Lung (tissue), 11 donors: ENCODE measurements at regions not wholly inside any gene's neighbourhood (a gene's known extent, or its start where the extent isn't known, plus 50 kb on each side); places are given as distances from the start of the nearest gene placed in this dataset.
A peak's percentile ranks its signal among the peaks of the same experiment; 100 is the strongest.

ENCODE experiments used
- ATAC-seq: fragments of 200-7000 bp; cut with Tn5 transposase; one replicate; pipeline ENCODE4 v1.9.1; 2020; ENCODE audit warnings: moderate number of reproducible peaks; ENCODE audit not compliant: insufficient read depth, low FRiP score
- DNase-seq, 3 donors: peaks; one replicate each; pipeline ENCODE4 v3.0.0-alpha.2; 2013 to 2017
- H3K27ac ChIP-seq, 2 donors: one replicate each; pipeline ENCODE4 v1.5.1; 2013; ENCODE audit warnings: mild to moderate bottlenecking in 2 of 2, moderate library complexity in 2 of 2, control low read depth in 1 of 2, inconsistent platforms in 1 of 2, low read depth in 1 of 2, low read length in 1 of 2
- H3K27me3 ChIP-seq, 3 donors: one replicate each; pipeline ENCODE4 v1.5.1; 2013; ENCODE audit warnings: low read length in 2 of 3; ENCODE audit not compliant: control insufficient read depth in 3 of 3, insufficient read depth in 3 of 3
- H3K36me3 ChIP-seq, 4 donors: one replicate each; pipeline ENCODE4 v1.5.1; 2013; ENCODE audit warnings: low read length in 4 of 4, mild to moderate bottlenecking in 1 of 4, moderate library complexity in 1 of 4; ENCODE audit not compliant: control insufficient read depth in 4 of 4, insufficient read depth in 4 of 4
- H3K4me1 ChIP-seq, 5 donors: one replicate each; pipeline ENCODE4 v1.5.1; 2013; ENCODE audit warnings: low read length in 5 of 5, mild to moderate bottlenecking in 2 of 5, moderate library complexity in 1 of 5; ENCODE audit not compliant: control insufficient read depth in 5 of 5, insufficient read depth in 5 of 5
- H3K4me3 ChIP-seq: one replicate; pipeline ENCODE4 v1.5.1; 2013; ENCODE audit warnings: mild to moderate bottlenecking, control low read depth, moderate library complexity
- H3K9ac ChIP-seq, 2 donors: one replicate each; pipeline ENCODE4 v1.5.1; 2013; ENCODE audit warnings: low read length in 2 of 2, control low read depth in 1 of 2; ENCODE audit not compliant: insufficient read depth in 1 of 2
- H3K9me3 ChIP-seq, 4 donors: one replicate each; pipeline ENCODE4 v1.5.1; 2013; ENCODE audit warnings: low read length in 3 of 4, mild to moderate bottlenecking in 1 of 4, moderate library complexity in 1 of 4; ENCODE audit not compliant: control insufficient read depth in 4 of 4, insufficient read depth in 3 of 4
- WGBS, 2 donors: extraction: QIAGEN DNeasy Blood & Tissue Kit; methylation state at CpG; one replicate each; pipeline ENCODE4 v1.1.7; 2013; 5-methylcytosine and 5-hydroxymethylcytosine counted together
- TF ChIP-seq, protein P1 (sequence below): IDR thresholded peaks from 2 replicates; pipeline ENCODE4 v1.5.1; 2012; ENCODE audit warnings: mild to moderate bottlenecking; ENCODE audit errors: control extremely low read depth, extremely low read depth
- donor health status: control.
- donor health status: control.
- donor health status: Bipolar disorder and iron deficiency.
- donor health status: healthy.
- donor health status: DM: yes; HTN: yes; CAD: no.

DNA sequence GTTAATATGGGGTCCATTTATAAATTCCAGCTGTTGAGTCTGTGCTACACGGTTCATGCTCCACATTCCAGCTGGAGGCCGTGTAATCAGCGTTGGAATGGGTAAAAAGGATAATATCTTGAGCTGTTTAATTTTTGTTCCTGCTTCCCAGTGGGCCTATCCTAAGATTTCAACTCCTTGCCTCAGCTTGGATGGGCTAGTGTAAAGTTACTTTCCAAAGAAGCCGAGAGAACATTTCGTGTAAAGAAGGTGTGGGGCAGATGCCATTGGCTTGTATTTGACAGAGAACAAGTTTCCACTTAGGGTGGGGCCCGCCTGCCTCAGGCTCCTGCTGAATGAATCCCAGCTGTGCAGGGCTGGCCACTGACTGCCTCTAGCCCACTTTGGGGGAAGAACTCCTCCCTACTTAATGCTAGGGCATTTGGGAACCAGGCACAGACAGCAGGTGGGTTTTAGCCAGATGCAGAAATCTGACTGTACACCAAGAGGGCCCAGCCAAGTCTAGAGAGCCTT lies 125.9 kb upstream of the LYZL2 start:
- ATAC-seq (no peak), DNase-seq (peak in 2 of 3 donors; percentile 40 to 57)
- Histone ChIP-seq H3K27ac (no peak overlapping the region), H3K9me3 (no peaks in the 10 kb centered on the region), H3K9ac (no peak overlapping the region), H3K36me3 (no peaks in the 10 kb centered on the region), H3K4me3 (no peak overlapping the region), H3K4me1 (peaks cover 0 to 9% (median 0%) of the 10 kb centered on the region in 5 donors), H3K27me3 (no peaks in the 10 kb centered on the region)
- TF ChIP-seq, protein P1, sequence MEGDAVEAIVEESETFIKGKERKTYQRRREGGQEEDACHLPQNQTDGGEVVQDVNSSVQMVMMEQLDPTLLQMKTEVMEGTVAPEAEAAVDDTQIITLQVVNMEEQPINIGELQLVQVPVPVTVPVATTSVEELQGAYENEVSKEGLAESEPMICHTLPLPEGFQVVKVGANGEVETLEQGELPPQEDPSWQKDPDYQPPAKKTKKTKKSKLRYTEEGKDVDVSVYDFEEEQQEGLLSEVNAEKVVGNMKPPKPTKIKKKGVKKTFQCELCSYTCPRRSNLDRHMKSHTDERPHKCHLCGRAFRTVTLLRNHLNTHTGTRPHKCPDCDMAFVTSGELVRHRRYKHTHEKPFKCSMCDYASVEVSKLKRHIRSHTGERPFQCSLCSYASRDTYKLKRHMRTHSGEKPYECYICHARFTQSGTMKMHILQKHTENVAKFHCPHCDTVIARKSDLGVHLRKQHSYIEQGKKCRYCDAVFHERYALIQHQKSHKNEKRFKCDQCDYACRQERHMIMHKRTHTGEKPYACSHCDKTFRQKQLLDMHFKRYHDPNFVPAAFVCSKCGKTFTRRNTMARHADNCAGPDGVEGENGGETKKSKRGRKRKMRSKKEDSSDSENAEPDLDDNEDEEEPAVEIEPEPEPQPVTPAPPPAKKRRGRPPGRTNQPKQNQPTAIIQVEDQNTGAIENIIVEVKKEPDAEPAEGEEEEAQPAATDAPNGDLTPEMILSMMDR = no peak
- 71 to 82% methylated on average over 6 of the region's 6 CpGs for WGBS, 2 donors

- peaks cover 0 to 9% (median 0%) of the 10 kb centered on the region in 5 donors for H3K4me1 ChIP-seq
- no peaks in the 10 kb centered on the region for H3K36me3 ChIP-seq
- no peaks in the 10 kb centered on the region for H3K9me3 ChIP-seq
- no peak overlapping the region for H3K9ac ChIP-seq
- 83 to 85% methylated on average over 10 of the region's 10 CpGs for WGBS, 2 donors
- TF ChIP-seq, protein P1 = no peak
- DNase-seq (no peak), ATAC-seq (no peak)
- no peaks in the 10 kb centered on the region for H3K27me3 ChIP-seq
- H3K4me3 ChIP-seq = no peak overlapping the region
- no peak overlapping the region for H3K27ac ChIP-seq
Measured at GRCh38 chr10:30752481-30752881, 122.9 kb upstream of the LYZL2 start.

GRCh38 chr10:30751678-30752331 lies 122.3 kb upstream of the LYZL2 start:
- Histone ChIP-seq H3K9ac (no peak overlapping the region), H3K4me1 (peaks cover 0 to 9% (median 0%) of the 10 kb centered on the region in 5 donors), H3K27ac (no peak overlapping the region), H3K9me3 (no peaks in the 10 kb centered on the region), H3K4me3 (no peak overlapping the region), H3K36me3 (no peaks in the 10 kb centered on the region), H3K27me3 (no peaks in the 10 kb centered on the region)
- ATAC-seq (peak; percentile 71), DNase-seq (peak; percentile 57 to 73 (median 69))
- 55 to 85% methylated on average over 14 of the region's 14 CpGs for WGBS, 2 donors
- TF ChIP-seq, protein P1 = peak; percentile 56
